ENCODE measurements at regions not wholly inside any gene's neighbourhood (a gene's known extent, or its start where the extent isn't known, plus 50 kb on each side); places are given as distances from the start of the nearest gene placed in this dataset. TPM values are rescaled to one million over a fixed set of nuclear protein-coding genes. Genes with fewer than 3 reads are reported as not detected.

Small RNA genes in the stretch of these regions (small RNA-seq; reads per million reads assigned to genes)
- not detected for gene RNA5SP199

Data from occipital lobe (tissue), 1 donor.